ENCODE measurements at regions not wholly inside any gene's neighbourhood (a gene's known extent, or its start where the extent isn't known, plus 50 kb on each side); places are given as distances from the start of the nearest gene placed in this dataset.

- Histone ChIP-seq H3K27ac (no peak overlapping the region), H3K4me3 (no peak overlapping the region), H3K27me3 (no peaks in the 10 kb centered on the region), H3K36me3 (no peaks in the 10 kb centered on the region), H3K4me1 (no peaks in the 10 kb centered on the region), H3K9me3 (peaks cover 0 to 5% of the 10 kb centered on the region in 2 donors)
- WGBS, 2 donors (ENCODE audit: low coverage in 1 of 2) = 79 to 93% methylated on average over 3 of the region's 3 CpGs
- intact Hi-C loops (cut with DNase I; ENCODE audit: low total_unique reads) (no loop called here), in situ Hi-C loops (cut with MboI; ENCODE audit: low pct_ligation_motif_present in 1 of 4, low pct_unique_long_range_greater_than_20kb in 1 of 4, low sequenced_read_pairs in 3 of 4) (no loop called here)
- no peak for DNase-seq
- TF ChIP-seq POLR2AphosphoS5 (IDR thresholded peaks at IDR 0.05) = no peak
- no peak for TF ChIP-seq POLR2A (IDR thresholded peaks at IDR 0.05)
- no peak for TF ChIP-seq EP300 (IDR thresholded peaks at IDR 0.05; ENCODE audit: low read depth)
- TF ChIP-seq, protein P1, sequence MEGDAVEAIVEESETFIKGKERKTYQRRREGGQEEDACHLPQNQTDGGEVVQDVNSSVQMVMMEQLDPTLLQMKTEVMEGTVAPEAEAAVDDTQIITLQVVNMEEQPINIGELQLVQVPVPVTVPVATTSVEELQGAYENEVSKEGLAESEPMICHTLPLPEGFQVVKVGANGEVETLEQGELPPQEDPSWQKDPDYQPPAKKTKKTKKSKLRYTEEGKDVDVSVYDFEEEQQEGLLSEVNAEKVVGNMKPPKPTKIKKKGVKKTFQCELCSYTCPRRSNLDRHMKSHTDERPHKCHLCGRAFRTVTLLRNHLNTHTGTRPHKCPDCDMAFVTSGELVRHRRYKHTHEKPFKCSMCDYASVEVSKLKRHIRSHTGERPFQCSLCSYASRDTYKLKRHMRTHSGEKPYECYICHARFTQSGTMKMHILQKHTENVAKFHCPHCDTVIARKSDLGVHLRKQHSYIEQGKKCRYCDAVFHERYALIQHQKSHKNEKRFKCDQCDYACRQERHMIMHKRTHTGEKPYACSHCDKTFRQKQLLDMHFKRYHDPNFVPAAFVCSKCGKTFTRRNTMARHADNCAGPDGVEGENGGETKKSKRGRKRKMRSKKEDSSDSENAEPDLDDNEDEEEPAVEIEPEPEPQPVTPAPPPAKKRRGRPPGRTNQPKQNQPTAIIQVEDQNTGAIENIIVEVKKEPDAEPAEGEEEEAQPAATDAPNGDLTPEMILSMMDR (IDR thresholded peaks at IDR 0.05) = no peak
These were observed 183.5 kb downstream of the LURAP1L start for GRCh38 chr9:12958279-12958678.

DNA sequence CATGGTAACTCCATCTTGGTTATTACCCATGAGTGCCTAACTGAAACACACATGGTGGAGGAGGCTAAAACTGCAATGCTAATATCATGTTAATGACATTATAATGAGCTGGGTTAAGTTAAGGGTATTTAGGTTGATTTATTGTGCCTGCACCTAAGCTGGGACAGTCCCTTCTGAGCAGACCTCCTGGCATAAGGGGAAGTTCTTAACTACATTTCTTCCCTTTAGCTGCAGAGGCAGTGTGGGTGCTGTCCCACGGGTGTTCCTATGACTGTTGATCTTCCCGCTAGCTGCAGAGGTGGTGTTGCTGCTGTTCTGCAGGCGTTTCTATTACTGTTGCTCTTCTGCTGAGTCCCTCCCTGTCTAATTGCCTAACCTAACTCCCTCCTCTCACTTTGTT lies 183.9 kb downstream of the LURAP1L start:
- in situ Hi-C loops (cut with MboI; ENCODE audit: low pct_ligation_motif_present in 1 of 4, low pct_unique_long_range_greater_than_20kb in 1 of 4, low sequenced_read_pairs in 3 of 4) = no loop called here
- peaks cover 0 to 5% of the 10 kb centered on the region in 2 donors for H3K9me3 ChIP-seq
- H3K4me3 ChIP-seq = no peak overlapping the region
- H3K36me3 ChIP-seq = no peaks in the 10 kb centered on the region
- no peak for TF ChIP-seq POLR2A (IDR thresholded peaks at IDR 0.05)
- TF ChIP-seq EP300 (IDR thresholded peaks at IDR 0.05; ENCODE audit: low read depth) = no peak
- no peak for TF ChIP-seq POLR2AphosphoS5 (IDR thresholded peaks at IDR 0.05)
- TF ChIP-seq, protein P1 (IDR thresholded peaks at IDR 0.05) = no peak
- DNase-seq = no peak
- intact Hi-C loops (cut with DNase I; ENCODE audit: low total_unique reads) = no loop called here
- WGBS, 2 donors (ENCODE audit: low coverage in 1 of 2) = 53 to 69% methylated on average over 3 of the region's 3 CpGs
- H3K27me3 ChIP-seq = no peaks in the 10 kb centered on the region
- no peaks in the 10 kb centered on the region for H3K4me1 ChIP-seq
- H3K27ac ChIP-seq = no peak overlapping the region

GRCh38 chr9:12961276-12961809 lies 186.5 kb downstream of the LURAP1L start:
- intact Hi-C loops (cut with DNase I; ENCODE audit: low total_unique reads) = no loop called here
- no peak for DNase-seq
- Histone ChIP-seq H3K4me1 (no peaks in the 10 kb centered on the region), H3K4me3 (no peak overlapping the region), H3K36me3 (no peaks in the 10 kb centered on the region), H3K27me3 (no peaks in the 10 kb centered on the region), H3K9me3 (peaks cover 0 to 5% of the 10 kb centered on the region in 2 donors), H3K27ac (no peak overlapping the region)
- 58 to 61% methylated on average over 2 of the region's 2 CpGs for WGBS, 2 donors (ENCODE audit: low coverage in 1 of 2)
- TF ChIP-seq POLR2AphosphoS5 (IDR thresholded peaks at IDR 0.05) (no peak), EP300 (IDR thresholded peaks at IDR 0.05; ENCODE audit: low read depth) (no peak), POLR2A (IDR thresholded peaks at IDR 0.05) (no peak)
- TF ChIP-seq, protein P1 (IDR thresholded peaks at IDR 0.05) = no peak
- in situ Hi-C loops (cut with MboI; ENCODE audit: low pct_ligation_motif_present in 1 of 4, low pct_unique_long_range_greater_than_20kb in 1 of 4, low sequenced_read_pairs in 3 of 4) = no loop called here

- no peaks in the 10 kb centered on the region for H3K36me3 ChIP-seq
- no peaks in the 10 kb centered on the region for H3K27me3 ChIP-seq
- no peaks in the 10 kb centered on the region for H3K9me3 ChIP-seq
- no peak overlapping the region for H3K27ac ChIP-seq
- H3K4me3 ChIP-seq = no peak overlapping the region
- TF ChIP-seq POLR2A (IDR thresholded peaks at IDR 0.05) (no peak), POLR2AphosphoS5 (IDR thresholded peaks at IDR 0.05) (no peak), EP300 (IDR thresholded peaks at IDR 0.05; ENCODE audit: low read depth) (no peak)
- TF ChIP-seq, protein P1 (IDR thresholded peaks at IDR 0.05) = no peak
- no peaks in the 10 kb centered on the region for H3K4me1 ChIP-seq
- in situ Hi-C loops (cut with MboI; ENCODE audit: low pct_ligation_motif_present in 1 of 4, low pct_unique_long_range_greater_than_20kb in 1 of 4, low sequenced_read_pairs in 3 of 4) (no loop called here), intact Hi-C loops (cut with DNase I; ENCODE audit: low total_unique reads) (no loop called here)
- no peak for DNase-seq
These were observed 188.7 kb downstream of the LURAP1L start for GRCh38 chr9:12963537-12963936.
